Progenitor cell of endocrine pancreas (in vitro differentiated cells): ENCODE measurements at regions not wholly inside any gene's neighbourhood (a gene's known extent, or its start where the extent isn't known, plus 50 kb on each side); places are given as distances from the start of the nearest gene placed in this dataset.
"Not testable (repeated sequence)": the region's sequence is repeated elsewhere in the genome, so short reads cannot be mapped to it uniquely, and the experiment has no call there.

ENCODE experiments used
- DNase-seq: peaks from one replicate; pipeline ENCODE4 v3.0.0; 2021; ENCODE audit warnings: low spot score; ENCODE audit not compliant: unreplicated experiment
- H3K27ac Mint-ChIP-seq: 2 replicates; pipeline ENCODE4 v1.8.0; 2021; ENCODE audit warnings: mild to moderate bottlenecking, moderate library complexity, mixed read lengths
- H3K27me3 Mint-ChIP-seq: 2 replicates; pipeline ENCODE4 v1.8.0; 2021; ENCODE audit warnings: mixed read lengths
- H3K36me3 Mint-ChIP-seq: 2 replicates; pipeline ENCODE4 v1.8.0; 2022; ENCODE audit warnings: mixed read lengths; ENCODE audit not compliant: insufficient read depth
- H3K4me1 Mint-ChIP-seq: 2 replicates; pipeline ENCODE4 v1.8.0; 2021; ENCODE audit warnings: low read depth, mixed read lengths
- H3K4me3 Mint-ChIP-seq: 2 replicates; pipeline ENCODE4 v1.8.0; 2021; ENCODE audit warnings: low read depth, mild to moderate bottlenecking, moderate library complexity, mixed read lengths
- H3K9me3 Mint-ChIP-seq: 2 replicates; pipeline ENCODE4 v1.8.0; 2021; ENCODE audit warnings: low read depth, mixed read lengths
- TF ChIP-seq, protein P1 (sequence below): fragments of 200-600 bp; sonication (generic); IDR thresholded peaks from one replicate; pipeline ENCODE4 v1.5.0; 2021; ENCODE audit warnings: antibody characterized with exemption, mild to moderate bottlenecking; ENCODE audit not compliant: unreplicated experiment

DNA sequence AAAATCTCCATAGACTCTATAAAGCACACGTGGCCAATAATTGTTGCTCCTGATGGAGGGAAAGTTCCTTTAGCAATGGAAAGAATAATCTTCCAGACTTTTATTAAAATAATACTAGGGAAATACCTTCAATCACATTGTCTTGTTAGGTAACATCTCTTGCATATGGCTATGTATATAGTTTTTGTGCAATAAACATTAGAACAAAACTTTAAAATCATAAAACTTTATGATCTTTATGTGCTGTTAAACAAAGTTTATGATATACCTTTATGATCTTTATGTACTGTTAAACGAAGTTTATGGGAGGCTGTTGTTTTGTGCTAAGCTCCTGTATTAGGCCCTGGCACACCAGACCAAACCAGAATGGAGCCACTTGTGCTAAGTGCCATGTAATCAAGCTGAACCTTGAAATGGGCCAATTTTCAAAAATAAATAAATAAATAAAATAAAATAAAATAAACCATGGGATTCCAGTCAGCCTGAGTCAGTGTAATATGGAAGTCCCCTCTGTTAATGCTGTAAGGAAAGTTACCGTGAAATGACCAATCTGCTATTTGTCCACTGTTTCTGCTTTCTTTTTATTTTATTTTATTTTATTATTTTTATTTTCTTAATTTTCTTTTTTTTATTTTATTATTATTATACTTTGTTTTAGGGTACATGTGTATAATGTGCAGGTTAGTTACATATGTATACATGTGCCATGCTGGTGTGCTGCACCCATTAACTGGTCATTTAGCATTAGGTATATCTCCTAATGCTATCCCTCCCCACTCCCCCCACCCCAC lies 431.3 kb downstream of the SPATA31D1 start:
- Mint-ChIP-seq H3K4me1 (peaks cover 8% of the 10 kb centered on the region), H3K27ac (no peak overlapping the region), H3K27me3 (no peaks in the 10 kb centered on the region), H3K36me3 (no peaks in the 10 kb centered on the region), H3K9me3 (peaks cover 5% of the 10 kb centered on the region), H3K4me3 (no peak overlapping the region)
- TF ChIP-seq, protein P1, sequence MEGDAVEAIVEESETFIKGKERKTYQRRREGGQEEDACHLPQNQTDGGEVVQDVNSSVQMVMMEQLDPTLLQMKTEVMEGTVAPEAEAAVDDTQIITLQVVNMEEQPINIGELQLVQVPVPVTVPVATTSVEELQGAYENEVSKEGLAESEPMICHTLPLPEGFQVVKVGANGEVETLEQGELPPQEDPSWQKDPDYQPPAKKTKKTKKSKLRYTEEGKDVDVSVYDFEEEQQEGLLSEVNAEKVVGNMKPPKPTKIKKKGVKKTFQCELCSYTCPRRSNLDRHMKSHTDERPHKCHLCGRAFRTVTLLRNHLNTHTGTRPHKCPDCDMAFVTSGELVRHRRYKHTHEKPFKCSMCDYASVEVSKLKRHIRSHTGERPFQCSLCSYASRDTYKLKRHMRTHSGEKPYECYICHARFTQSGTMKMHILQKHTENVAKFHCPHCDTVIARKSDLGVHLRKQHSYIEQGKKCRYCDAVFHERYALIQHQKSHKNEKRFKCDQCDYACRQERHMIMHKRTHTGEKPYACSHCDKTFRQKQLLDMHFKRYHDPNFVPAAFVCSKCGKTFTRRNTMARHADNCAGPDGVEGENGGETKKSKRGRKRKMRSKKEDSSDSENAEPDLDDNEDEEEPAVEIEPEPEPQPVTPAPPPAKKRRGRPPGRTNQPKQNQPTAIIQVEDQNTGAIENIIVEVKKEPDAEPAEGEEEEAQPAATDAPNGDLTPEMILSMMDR: no peak
- no peak for DNase-seq

DNA sequence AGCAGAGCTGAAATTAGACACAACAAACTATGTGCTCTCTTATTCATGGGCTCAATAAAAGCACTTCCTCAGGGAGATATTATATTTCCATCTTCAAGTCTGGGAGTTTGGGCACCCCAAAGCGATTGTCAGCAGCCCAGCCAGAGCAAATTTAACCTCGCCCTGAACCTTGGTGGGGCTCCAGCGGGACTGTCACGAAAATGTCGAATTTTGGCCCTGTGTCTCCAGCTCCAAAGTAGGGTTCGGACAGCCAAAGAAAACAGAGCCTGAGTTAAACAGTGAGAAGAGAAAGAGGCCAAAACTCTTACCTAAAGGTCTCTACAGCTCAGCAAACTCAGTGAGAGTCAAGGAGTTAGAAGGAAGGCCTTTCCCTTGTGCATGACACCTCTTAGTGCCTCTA lies 432.9 kb downstream of the SPATA31D1 start:
- peaks cover 5% of the 10 kb centered on the region for H3K9me3 Mint-ChIP-seq
- peaks cover 8% of the 10 kb centered on the region for H3K4me1 Mint-ChIP-seq
- no peak overlapping the region for H3K27ac Mint-ChIP-seq
- no peak overlapping the region for H3K4me3 Mint-ChIP-seq
- DNase-seq: no peak
- H3K36me3 Mint-ChIP-seq: no peaks in the 10 kb centered on the region
- no peaks in the 10 kb centered on the region for H3K27me3 Mint-ChIP-seq
- TF ChIP-seq, protein P1: no peak

DNA sequence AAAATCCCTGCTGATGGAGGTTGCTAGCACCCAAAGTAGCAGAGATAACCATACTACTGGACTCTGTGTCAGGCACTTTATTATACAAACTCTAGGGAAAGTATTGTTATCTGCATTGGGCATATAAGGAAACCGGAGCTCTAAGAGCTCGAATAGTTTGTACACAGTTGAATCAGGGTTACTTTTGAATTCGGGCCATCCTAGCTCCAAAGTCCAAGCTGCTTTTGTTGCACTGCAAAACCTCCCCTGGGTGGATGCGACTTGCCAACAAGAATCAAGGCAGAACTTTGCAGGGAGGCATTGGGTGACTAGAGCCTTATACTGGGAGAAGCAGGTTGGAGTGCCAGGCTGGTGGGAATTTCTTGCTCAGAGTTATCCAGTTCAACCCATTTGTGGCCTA lies 435.1 kb downstream of the SPATA31D1 start:
- H3K36me3 Mint-ChIP-seq: no peaks in the 10 kb centered on the region
- H3K27ac Mint-ChIP-seq: no peak overlapping the region
- H3K9me3 Mint-ChIP-seq: peaks cover 5% of the 10 kb centered on the region
- peaks cover 8% of the 10 kb centered on the region for H3K4me1 Mint-ChIP-seq
- H3K4me3 Mint-ChIP-seq: no peak overlapping the region
- no peak for DNase-seq
- H3K27me3 Mint-ChIP-seq: no peaks in the 10 kb centered on the region
- TF ChIP-seq, protein P1: no peak

DNA sequence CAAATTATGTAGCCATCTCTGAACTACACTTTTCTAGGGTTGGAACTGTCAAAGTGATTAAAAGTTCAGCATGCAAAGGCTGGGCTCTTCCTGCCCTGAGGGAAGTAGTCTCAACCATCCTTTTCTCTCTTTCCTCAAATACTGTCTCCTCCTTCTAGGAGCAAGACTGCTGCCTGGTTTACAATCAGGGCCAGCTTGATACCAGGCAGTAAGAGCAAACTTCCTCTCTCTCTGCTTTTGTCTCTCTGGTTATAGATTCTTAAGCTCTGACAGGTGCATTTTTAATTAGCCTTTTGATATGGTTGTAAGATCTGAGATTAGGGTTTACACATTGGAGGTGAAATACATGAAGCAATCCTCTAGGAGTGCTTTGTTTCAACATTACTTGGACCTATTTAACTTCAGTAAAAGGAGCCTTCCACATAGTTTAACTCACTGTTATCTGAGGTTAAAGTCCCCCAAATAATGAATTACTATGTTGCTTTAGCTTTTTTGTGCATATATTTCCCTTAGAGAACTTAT lies 436.1 kb downstream of the SPATA31D1 start:
- Mint-ChIP-seq H3K4me1 (peaks cover 8% of the 10 kb centered on the region), H3K4me3 (no peak overlapping the region), H3K27ac (no peak overlapping the region), H3K9me3 (peaks cover 5% of the 10 kb centered on the region), H3K36me3 (no peaks in the 10 kb centered on the region), H3K27me3 (no peaks in the 10 kb centered on the region)
- no peak for DNase-seq
- TF ChIP-seq, protein P1: no peak

DNA sequence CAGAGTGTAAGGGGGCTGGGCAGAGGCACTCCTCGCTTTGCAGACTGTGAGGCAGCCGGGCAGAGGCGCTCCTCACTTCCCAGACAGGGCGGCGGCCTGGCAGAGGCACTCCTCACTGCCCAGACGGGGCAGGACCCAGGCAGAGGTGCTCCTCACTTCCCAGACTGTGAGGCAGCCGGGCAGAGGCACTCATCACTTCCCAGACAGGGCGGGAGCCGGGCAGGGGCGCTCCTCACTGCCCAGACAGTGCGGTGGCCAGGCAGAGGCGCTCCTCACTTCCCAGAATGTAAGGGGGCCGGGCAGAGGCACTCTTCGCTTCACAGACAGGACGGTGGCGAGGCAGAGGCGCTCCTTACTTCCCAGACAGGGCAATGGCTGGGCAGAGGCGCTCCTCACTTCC lies 442.5 kb downstream of the SPATA31D1 start:
- no peak overlapping the region for H3K27ac Mint-ChIP-seq
- no peak for DNase-seq
- H3K9me3 Mint-ChIP-seq: peaks cover 16% of the 10 kb centered on the region
- no peaks in the 10 kb centered on the region for H3K27me3 Mint-ChIP-seq
- no peaks in the 10 kb centered on the region for H3K4me1 Mint-ChIP-seq
- TF ChIP-seq, protein P1: no peak
- peaks cover 3% of the 10 kb centered on the region for H3K36me3 Mint-ChIP-seq
- no peak overlapping the region for H3K4me3 Mint-ChIP-seq

DNA sequence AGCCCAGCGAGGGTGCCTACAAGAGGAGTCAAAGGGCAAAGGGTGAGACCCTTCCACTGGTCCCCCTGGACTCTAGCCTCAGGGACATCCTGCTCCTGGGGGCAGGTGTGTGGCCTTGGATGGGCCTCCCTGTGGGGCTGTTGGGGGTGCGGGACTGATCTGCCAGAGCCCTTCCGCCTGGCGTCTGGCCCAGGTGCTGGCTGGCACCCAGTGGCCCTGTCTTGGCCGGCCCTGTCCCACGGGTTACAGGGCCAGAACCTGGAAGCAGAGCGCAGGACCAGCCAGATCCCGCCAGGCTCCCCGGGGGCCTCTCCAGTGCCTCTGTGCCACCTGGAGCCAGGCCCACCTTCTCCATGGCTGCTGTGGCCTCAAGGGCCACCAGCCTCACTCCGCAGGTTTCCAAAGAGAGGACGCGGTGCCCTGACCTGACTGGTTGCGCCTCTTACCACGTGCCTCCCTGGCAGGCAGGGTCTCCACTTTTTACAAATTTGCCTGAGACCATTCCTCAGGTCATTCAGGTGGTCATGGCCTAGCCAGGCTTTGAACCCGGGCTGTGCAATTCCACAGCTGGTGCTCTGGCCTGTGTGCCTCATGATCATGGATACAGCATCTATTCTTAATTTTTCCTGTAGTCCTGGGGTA lies 444.8 kb downstream of the SPATA31D1 start:
- H3K27me3 Mint-ChIP-seq, H3K4me1 Mint-ChIP-seq, H3K27ac Mint-ChIP-seq, H3K4me3 Mint-ChIP-seq, DNase-seq, H3K36me3 Mint-ChIP-seq: not testable (repeated sequence)
- H3K9me3 Mint-ChIP-seq: peaks cover 18% of the 10 kb centered on the region
